GM19238 (cell line): ENCODE measurements at regions not wholly inside any gene's neighbourhood (a gene's known extent, or its start where the extent isn't known, plus 50 kb on each side); places are given as distances from the start of the nearest gene placed in this dataset.
"Not testable (repeated sequence)": the region's sequence is repeated elsewhere in the genome, so short reads cannot be mapped to it uniquely, and the experiment has no call there.

Experiments used
- DNase-seq: peaks from one replicate; pipeline ENCODE4 v3.0.0; 2011; ENCODE audit warnings: low spot score; ENCODE audit not compliant: insufficient read length

GRCh38 chr2:111356512-111357031 lies 235.9 kb downstream of the BCL2L11 start:
- DNase-seq: not testable (repeated sequence)

- DNase-seq: not testable (repeated sequence)
Measured at GRCh38 chr2:111365986-111366640, 245.4 kb downstream of the BCL2L11 start.

- not testable (repeated sequence) for DNase-seq
Measured at GRCh38 chr2:111366641-111367029, 245.9 kb downstream of the BCL2L11 start.

DNA sequence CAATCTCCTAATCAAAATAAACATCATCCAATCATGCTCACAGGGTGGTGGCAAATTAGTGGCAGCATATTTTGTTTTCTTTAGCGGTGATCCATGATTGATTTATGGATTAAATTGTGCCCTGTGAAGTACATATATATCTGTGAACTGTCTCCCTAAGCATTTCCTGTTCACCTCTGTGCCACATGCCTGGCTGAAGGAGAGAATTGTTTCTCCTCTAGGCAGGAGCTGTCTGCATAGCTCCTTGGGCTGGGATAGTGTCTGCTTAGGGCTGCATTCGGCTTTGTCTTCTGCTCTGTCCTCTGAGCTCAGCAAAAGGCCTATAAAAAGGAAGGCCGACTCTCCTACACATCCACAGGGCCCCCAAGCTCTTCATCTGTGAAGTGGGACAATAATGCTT lies 246.4 kb downstream of the BCL2L11 start:
- not testable (repeated sequence) for DNase-seq

GRCh38 chr2:111367871-111368270 lies 247.2 kb downstream of the BCL2L11 start:
- not testable (repeated sequence) for DNase-seq

- not testable (repeated sequence) for DNase-seq
Measured at GRCh38 chr2:111368288-111368687, 247.6 kb downstream of the BCL2L11 start.

DNA sequence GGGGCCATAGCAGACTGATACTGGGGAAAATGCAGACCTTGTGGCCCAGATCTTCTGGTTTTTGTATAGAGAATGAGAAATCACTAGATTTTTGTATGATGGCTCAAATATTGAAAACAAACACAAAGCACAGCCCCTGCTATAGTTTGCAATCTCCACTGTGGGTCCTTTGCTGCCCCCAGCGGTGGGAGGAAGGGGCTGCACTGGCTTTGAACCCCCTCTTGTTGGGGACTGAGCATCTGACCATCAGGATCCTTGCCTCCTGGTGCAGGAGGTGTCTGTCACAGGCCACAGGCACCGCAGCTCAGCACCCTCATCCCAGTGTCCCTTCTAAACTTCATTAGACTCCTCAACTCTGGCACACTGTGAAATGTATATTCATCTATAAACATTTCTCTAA lies 252.3 kb downstream of the BCL2L11 start:
- not testable (repeated sequence) for DNase-seq

DNA sequence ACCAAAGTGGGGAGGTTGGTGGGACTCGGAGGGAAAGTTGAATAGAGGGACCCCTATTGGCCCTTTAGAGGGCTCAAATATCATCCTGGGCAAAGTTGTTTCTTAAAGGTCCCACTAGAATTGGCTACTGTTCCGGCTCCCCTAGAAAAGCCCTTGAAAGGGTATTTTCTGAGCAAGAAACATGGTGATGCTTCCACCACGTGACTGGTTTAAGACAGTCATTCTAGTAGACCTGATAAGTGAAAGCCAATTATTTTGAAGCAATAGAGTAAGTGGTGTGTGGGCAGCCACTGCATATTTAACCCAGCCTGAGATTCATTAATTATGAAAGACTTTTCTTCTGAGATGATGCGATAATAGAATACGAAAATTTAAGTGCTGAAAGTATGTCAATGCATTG lies 253.3 kb downstream of the BCL2L11 start:
- not testable (repeated sequence) for DNase-seq

DNA sequence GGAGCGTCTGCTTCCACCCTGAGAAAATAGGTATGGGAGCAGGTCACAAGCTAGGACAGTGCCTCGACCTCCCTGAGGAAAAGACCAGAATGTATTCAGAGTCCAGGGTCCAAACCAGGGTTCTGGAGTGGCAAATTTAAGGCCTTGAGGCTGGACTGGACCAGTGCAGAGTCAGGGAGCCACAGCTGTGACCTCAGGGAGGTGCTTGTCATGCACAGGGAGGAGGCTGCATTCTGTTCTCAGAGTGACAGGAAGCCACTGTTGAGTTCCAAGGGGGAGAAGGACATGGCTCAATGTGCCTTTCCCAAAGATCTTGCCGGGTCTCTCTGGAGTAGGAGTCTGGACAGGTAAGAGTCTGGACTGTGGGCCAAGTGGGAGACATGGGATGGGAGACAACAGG lies 254.0 kb downstream of the BCL2L11 start:
- not testable (repeated sequence) for DNase-seq

DNA sequence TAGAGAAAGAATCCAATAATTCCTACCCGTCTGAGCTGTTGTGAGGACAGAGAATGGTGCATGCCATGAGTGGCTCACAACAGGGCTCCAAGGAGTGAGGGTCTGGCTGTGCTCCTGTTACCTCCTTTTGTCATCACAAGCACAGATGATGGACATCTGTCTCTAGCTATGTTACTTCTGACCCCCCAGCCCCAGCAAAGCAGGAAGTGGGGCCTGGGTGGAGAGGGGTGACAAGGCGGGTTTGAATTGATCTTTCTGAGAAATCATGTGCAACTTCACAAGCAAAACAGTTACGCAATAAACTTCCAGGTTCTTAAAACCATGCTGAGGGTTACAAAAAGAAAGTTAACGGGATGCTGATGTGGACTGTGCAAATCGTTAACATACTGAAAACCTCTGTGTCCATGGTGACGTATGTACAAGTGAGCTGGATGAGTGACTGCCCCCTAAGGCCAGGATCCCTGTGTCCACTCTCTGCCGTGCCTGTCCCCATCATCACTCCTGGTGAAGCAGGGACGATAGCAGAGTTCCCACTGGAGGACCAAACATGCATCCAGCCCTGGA lies 254.7 kb downstream of the BCL2L11 start:
- not testable (repeated sequence) for DNase-seq

DNA sequence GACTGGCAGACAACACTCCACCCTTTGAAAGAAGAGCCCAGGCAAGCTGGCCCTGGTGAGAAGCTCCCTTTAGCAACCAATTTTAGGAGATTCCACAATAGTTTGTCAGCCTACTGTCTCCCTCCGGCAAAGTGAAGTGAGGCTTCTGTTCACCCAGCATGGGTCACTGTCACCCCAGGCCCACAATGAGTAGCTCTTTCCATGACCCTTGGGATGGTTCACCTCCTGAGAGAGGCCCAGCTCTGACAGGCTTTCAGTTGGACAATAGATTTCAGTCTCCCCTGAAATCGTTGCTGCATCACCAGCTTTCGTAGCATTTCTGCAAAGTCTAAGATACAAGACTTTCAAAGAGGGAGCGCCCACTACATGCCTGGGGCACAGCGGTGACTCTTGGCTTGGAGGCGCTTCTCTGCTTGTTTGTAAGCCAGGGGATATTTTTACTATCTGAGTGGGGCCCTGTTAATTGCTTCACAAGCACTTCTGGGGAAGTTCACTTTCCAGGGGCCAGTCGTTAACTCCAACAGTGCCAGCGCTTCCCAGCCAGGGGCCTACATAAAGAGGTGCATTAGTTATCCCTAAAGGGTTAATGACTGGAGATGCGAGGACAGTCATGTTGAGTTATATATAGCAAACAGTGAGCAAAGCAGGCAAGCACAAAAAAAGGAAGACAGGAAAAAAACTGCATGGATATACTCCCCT lies 255.7 kb downstream of the BCL2L11 start:
- DNase-seq: not testable (repeated sequence)

DNA sequence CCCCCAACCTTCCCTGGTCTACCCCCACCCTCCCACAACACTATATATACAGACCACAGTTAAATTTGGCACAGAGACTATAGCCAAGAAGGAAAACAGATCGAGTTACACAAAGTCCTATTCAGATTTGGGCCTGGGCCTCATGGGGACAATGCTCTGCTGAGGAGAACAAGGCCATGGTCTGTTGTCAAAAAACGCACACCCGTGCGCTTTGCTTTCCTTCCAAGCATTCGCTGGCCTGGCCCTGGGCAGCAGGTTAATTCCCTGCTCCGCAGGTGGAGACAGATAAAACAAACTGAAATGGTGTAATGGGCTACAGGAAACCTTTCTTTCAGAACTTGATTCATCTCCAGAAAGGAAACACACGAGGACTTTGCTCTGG lies 256.2 kb downstream of the BCL2L11 start:
- DNase-seq: not testable (repeated sequence)

- not testable (repeated sequence) for DNase-seq
Measured at GRCh38 chr2:111377386-111377959, 256.8 kb downstream of the BCL2L11 start.

DNA sequence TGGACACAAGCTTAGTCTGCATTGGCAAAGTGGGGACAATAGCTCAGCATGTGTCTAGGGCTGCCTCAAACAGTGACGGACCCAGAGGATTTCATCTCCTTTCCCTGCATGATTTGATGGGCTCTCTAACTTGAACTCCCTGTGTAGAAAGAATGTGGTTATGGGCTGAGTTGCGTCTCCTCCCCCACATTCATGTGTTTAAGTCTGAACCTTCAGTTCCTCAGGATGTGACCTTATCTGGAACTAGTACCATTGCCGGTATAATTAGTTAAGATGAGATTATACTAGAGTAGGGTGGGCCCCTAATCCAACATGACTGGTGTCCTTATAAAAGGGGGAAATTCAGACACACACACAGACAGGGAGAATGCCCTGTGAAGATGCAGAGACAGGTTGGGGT lies 257.6 kb downstream of the BCL2L11 start:
- not testable (repeated sequence) for DNase-seq

DNA sequence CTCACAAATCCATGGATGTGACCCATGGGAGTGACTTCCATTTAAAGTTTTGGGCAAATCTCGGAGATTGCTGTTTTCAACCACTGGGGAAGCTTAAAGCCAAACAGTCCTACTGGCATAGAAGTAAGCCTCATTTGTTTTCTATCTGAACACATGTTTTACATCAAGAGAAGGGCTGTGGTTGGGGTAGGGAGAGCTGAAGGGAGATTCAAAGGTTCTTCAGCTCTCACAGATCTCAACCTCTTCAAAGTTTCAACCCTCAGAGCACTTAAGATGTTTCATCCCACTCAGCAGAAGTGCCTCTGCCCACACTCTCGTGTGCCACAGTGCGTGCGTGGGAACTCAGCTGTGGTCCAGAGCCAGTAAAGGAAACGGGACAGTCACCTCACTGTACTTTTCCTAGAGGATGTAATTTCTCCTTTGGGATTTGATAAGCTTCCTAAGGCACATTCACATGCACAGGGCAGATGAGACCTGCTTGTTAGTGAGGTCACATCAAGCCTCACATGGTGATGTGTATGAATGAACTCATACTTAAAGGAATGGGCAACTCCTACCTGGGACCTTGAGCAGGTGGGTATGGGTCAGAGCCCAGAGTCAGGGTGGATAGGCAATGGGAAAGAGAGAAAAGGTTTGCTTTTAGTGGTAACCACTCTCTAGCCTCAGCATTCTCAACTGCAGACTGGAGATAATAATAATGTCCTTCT lies 260.2 kb downstream of the BCL2L11 start:
- DNase-seq: not testable (repeated sequence)

DNA sequence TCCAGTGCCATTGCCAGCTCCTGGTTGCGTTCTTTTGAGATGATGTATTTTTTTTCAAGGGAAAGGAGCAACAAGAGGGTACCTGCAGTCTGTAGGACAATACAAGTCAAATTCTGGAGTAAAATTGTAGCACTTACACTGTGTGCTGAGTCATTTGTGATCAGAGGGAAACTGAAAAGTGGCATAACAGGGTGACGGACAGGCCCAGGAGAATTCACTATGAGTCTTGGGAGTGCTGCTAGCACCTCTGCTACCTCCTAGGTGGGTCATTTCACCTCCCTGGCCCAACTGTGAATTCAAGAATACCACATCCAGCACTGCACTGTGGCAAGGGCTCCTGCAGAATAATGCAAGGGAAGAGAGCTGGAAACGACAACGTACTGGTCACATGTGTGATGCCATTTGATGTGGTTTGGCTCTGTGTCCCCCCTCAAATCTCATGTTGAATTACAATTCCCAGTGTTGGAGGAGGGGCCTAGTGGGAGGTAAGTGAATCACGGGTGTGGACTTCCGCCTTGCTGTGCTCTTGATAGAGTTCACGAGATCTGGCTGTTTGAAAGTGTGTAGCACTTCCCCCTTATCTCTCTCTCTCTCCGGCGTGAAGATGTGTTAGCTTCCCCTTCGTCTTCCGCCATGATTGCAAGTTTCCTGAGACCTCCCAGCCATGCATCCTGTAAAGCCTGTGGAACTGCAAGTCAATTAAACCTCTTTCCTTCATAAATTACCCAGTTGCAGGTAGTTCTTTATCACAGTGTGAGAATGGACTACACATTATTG lies 261.0 kb downstream of the BCL2L11 start:
- not testable (repeated sequence) for DNase-seq

- DNase-seq: not testable (repeated sequence)
Measured at GRCh38 chr2:111382507-111382906, 261.8 kb downstream of the BCL2L11 start.

- not testable (repeated sequence) for DNase-seq
Measured at GRCh38 chr2:111383311-111383710, 262.6 kb downstream of the BCL2L11 start.

- not testable (repeated sequence) for DNase-seq
Measured at GRCh38 chr2:111385226-111385957, 264.7 kb downstream of the BCL2L11 start.

- not testable (repeated sequence) for DNase-seq
Measured at GRCh38 chr2:111390605-111391004, 269.9 kb downstream of the BCL2L11 start.
